GM19328 (cell line): ENCODE measurements at regions not wholly inside any gene's neighbourhood (a gene's known extent, or its start where the extent isn't known, plus 50 kb on each side); places are given as distances from the start of the nearest gene placed in this dataset.
"Not testable (repeated sequence)": the region's sequence is repeated elsewhere in the genome, so short reads cannot be mapped to it uniquely, and the experiment has no call there.

ENCODE experiments used
- ATAC-seq: cut with Tn5 transposase; IDR thresholded peaks from one replicate; pipeline ENCODE4 v1.9.1; 2021; ENCODE audit warnings: mild to moderate bottlenecking, moderate library complexity; ENCODE audit not compliant: unreplicated experiment

- no peak for ATAC-seq
Measured at GRCh38 chr14:105941226-105942166, 415.1 kb downstream of the TMEM121 start.

- not testable (repeated sequence) for ATAC-seq
Measured at GRCh38 chr14:105942725-105943124, 416.3 kb downstream of the TMEM121 start.

GRCh38 chr14:105943973-105944602 lies 417.7 kb downstream of the TMEM121 start:
- ATAC-seq, result no peak

GRCh38 chr14:105944632-105945610 lies 418.5 kb downstream of the TMEM121 start:
- ATAC-seq, result no peak

- ATAC-seq, result no peak
Measured at GRCh38 chr14:105945896-105946295, 419.5 kb downstream of the TMEM121 start.

- no peak for ATAC-seq
Measured at GRCh38 chr14:105947599-105947998, 421.2 kb downstream of the TMEM121 start.

- not testable (repeated sequence) for ATAC-seq
Measured at GRCh38 chr14:105948955-105949354, 422.6 kb downstream of the TMEM121 start.

- ATAC-seq, result not testable (repeated sequence)
Measured at GRCh38 chr14:105950364-105950892, 424.0 kb downstream of the TMEM121 start.

GRCh38 chr14:105951399-105951798 lies 425.0 kb downstream of the TMEM121 start:
- ATAC-seq, result no peak

GRCh38 chr14:105952222-105952621 lies 425.8 kb downstream of the TMEM121 start:
- no peak for ATAC-seq

GRCh38 chr14:105952826-105953225 lies 426.4 kb downstream of the TMEM121 start:
- ATAC-seq, result no peak

GRCh38 chr14:105961625-105962024 lies 435.2 kb downstream of the TMEM121 start:
- ATAC-seq, result not testable (repeated sequence)

- no peak for ATAC-seq
Measured at GRCh38 chr14:105962532-105962931, 436.1 kb downstream of the TMEM121 start.

- ATAC-seq, result no peak
Measured at GRCh38 chr14:105968291-105968690, 441.9 kb downstream of the TMEM121 start.

- not testable (repeated sequence) for ATAC-seq
Measured at GRCh38 chr14:105969026-105969425, 442.6 kb downstream of the TMEM121 start.

- not testable (repeated sequence) for ATAC-seq
Measured at GRCh38 chr14:105970821-105971220, 444.4 kb downstream of the TMEM121 start.

GRCh38 chr14:105971593-105972500 lies 445.5 kb downstream of the TMEM121 start:
- no peak for ATAC-seq

- no peak for ATAC-seq
Measured at GRCh38 chr14:105974902-105975301, 448.5 kb downstream of the TMEM121 start.

- ATAC-seq, result no peak
Measured at GRCh38 chr14:105978618-105979295, 452.4 kb downstream of the TMEM121 start.
